K562 (cell line): ENCODE measurements at regions not wholly inside any gene's neighbourhood (a gene's known extent, or its start where the extent isn't known, plus 50 kb on each side); places are given as distances from the start of the nearest gene placed in this dataset.
A peak's percentile ranks its signal among the peaks of the same experiment; 100 is the strongest.

ENCODE experiments used
- ATAC-seq: fragments of 200-7000 bp; cut with Tn5 transposase; 3 replicates; pipeline ENCODE4 v1.9.1; 2020; ENCODE audit warnings: moderate library complexity
- BruUV-seq: library from RNA; stranded (reverse); fragments of 400-500 nt; replicated peaks from 2 replicates; lab custom pipeline; 2021; lab: Mats Ljungman, UMichigan
- CTCF ChIA-PET: fragments of 300-600 bp; formaldehyde crosslinking; extraction: SDS; loops from one replicate; lab custom pipeline; 2021; ENCODE audit warnings: low intra/inter-chr PET ratio; lab: Yijun Ruan, JAX
- POLR2A ChIA-PET: fragments of 300-600, 350-650 bp; sonication (Branson Sonifier 250); formaldehyde crosslinking; extraction: SDS; loops from one replicate; lab custom pipeline; 2021; ENCODE audit warnings: antibody characterized with exemption, inconsistent platforms; lab: Yijun Ruan, JAX
- DNase-seq, 4 experiments: peaks; one replicate each; pipeline versions ENCODE4 v3.0.0 to v3.0.0-alpha.2; 2011 to 2018; ENCODE audit warnings: low spot score in 3 of 4, mixed read lengths in 3 of 4; ENCODE audit errors: extremely low read depth in 1 of 4
- FAIRE-seq: peaks from 2 replicates; lab custom pipeline; 2011; peaks lifted over from hg19 to GRCh38; lab: Jason Lieb, UNC
- H2AFZ ChIP-seq: 2 replicates; pipeline ENCODE4 v1.6.0; 2011; ENCODE audit warnings: low read depth, low read length, control low read depth, inconsistent platforms
- H3K27ac ChIP-seq: fragments of 200-600 bp; 3 replicates; pipeline ENCODE4 v1.8.0; 2011; ENCODE audit warnings: low read depth, mild to moderate bottlenecking, control low read depth, inconsistent platforms, low read length, moderate library complexity, mixed read lengths; ENCODE audit errors: extremely low read depth
- H3K27me3 ChIP-seq, 2 experiments: fragments of 300-600 bp in 1 of 2; 2 replicates in 1 of 2; 3 replicates in 1 of 2; pipeline versions ENCODE4 v1.6.0 to v1.8.0; 2011; ENCODE audit warnings: inconsistent platforms in 2 of 2, low read length in 2 of 2, mild to moderate bottlenecking in 1 of 2, mixed read lengths in 1 of 2, moderate library complexity in 1 of 2; ENCODE audit not compliant: control insufficient read depth in 2 of 2, insufficient read depth in 2 of 2
- H3K36me3 ChIP-seq: fragments of 300-600 bp; 3 replicates; pipeline ENCODE4 v1.8.0; 2011; ENCODE audit warnings: mild to moderate bottlenecking, low read length, inconsistent platforms; ENCODE audit not compliant: control insufficient read depth, insufficient read depth
- H3K4me1 ChIP-seq, 2 experiments: fragments of 200-600 bp in 1 of 2; replicated peaks in 1 of 2; 2 replicates in 1 of 2; 3 replicates in 1 of 2; pipeline versions ENCODE4 v1.5.1 to v1.8.0; 2011; ENCODE audit warnings: inconsistent platforms in 2 of 2, low read length in 2 of 2, mild to moderate bottlenecking in 1 of 2, mixed read lengths in 1 of 2, moderate library complexity in 1 of 2; ENCODE audit not compliant: control insufficient read depth in 2 of 2, insufficient read depth in 2 of 2
- H3K4me2 ChIP-seq: 2 replicates; pipeline ENCODE4 v1.6.1; 2011; ENCODE audit warnings: low read length, control low read depth, inconsistent platforms, mixed read lengths; ENCODE audit not compliant: insufficient read depth
- H3K4me3 ChIP-seq: fragments of 200-600 bp; sonication (generic), shearing (Covaris generic); 2 replicates; pipeline ENCODE4 v1.5.1; 2016; ENCODE audit warnings: control low read depth, inconsistent platforms
- H3K79me2 ChIP-seq: fragments of 200-600 bp; 3 replicates; pipeline ENCODE4 v1.8.0; 2011; ENCODE audit warnings: low read length, inconsistent platforms; ENCODE audit not compliant: control insufficient read depth, insufficient read depth
- H3K9ac ChIP-seq, 2 experiments: 2 replicates each; pipeline versions ENCODE4 v1.6.0 to v1.6.1; 2011; ENCODE audit warnings: low read depth in 2 of 2, low read length in 2 of 2, control low read depth in 1 of 2, inconsistent platforms in 1 of 2, mild to moderate bottlenecking in 1 of 2, mixed read lengths in 1 of 2; ENCODE audit not compliant: insufficient read depth in 1 of 2
- H3K9me1 ChIP-seq: one replicate; pipeline ENCODE4 v1.6.0; 2011; ENCODE audit warnings: inconsistent platforms, mild to moderate bottlenecking, low read length, moderate library complexity; ENCODE audit not compliant: control insufficient read depth, insufficient read depth
- H3K9me3 ChIP-seq: replicated peaks from 2 replicates; pipeline ENCODE4 v1.5.1; 2011; ENCODE audit warnings: low read depth, low read length, inconsistent platforms; ENCODE audit not compliant: control insufficient read depth, insufficient read depth
- H4K20me1 ChIP-seq: replicated peaks from 2 replicates; pipeline ENCODE4 v1.6.1; 2011; ENCODE audit warnings: low read length, inconsistent platforms, mixed read lengths; ENCODE audit not compliant: control insufficient read depth, insufficient read depth
- ARID1B ChIP-seq: fragments of 450-650 bp; IDR thresholded peaks from 2 replicates; pipeline ENCODE4 v1.6.1; 2016; ENCODE audit warnings: antibody characterized with exemption, mild to moderate bottlenecking, inconsistent platforms
- BRD9 ChIP-seq: fragments of 450-650 bp; IDR thresholded peaks from 2 replicates; pipeline ENCODE4 v1.6.1; 2018; ENCODE audit warnings: low read depth; ENCODE audit not compliant: partially characterized antibody
- CHD2 ChIP-seq: IDR thresholded peaks from 2 replicates; pipeline ENCODE4 v1.6.1; 2011; ENCODE audit warnings: low read depth, low read length
- DACH1 ChIP-seq: fragments of 450-650 bp; IDR thresholded peaks from 2 replicates; pipeline ENCODE4 v1.6.1; 2018; ENCODE audit not compliant: partially characterized antibody
- ELF4 ChIP-seq: fragments of 450-650 bp; formaldehyde crosslinking; IDR thresholded peaks from 2 replicates; pipeline ENCODE4 v1.4.0; 2022; ENCODE audit warnings: missing genetic modification characterization
- FOXJ3 ChIP-seq: sonication (generic); formaldehyde crosslinking; IDR thresholded peaks from 2 replicates; pipeline ENCODE4 v1.4.0; 2020; ENCODE audit warnings: mild to moderate bottlenecking, missing genetic modification reagents
- HNRNPK ChIP-seq: fragments of 200-400 bp; formaldehyde crosslinking; IDR thresholded peaks from one replicate; pipeline ENCODE4 v1.6.1; 2018; ENCODE audit warnings: mild to moderate bottlenecking, low read depth, low read length; ENCODE audit not compliant: poor library complexity, severe bottlenecking
- IRF2 ChIP-seq: sonication (generic); formaldehyde crosslinking; IDR thresholded peaks from 2 replicates; pipeline ENCODE4 v1.8.1; 2022; ENCODE audit warnings: mild to moderate bottlenecking, missing genetic modification reagents
- JUN ChIP-seq, 2 experiments: sonication (generic) in 1 of 2; formaldehyde crosslinking in 1 of 2; IDR thresholded peaks; 2 replicates each; pipeline versions ENCODE4 v1.6.1 to v1.8.0; 2012 to 2022; ENCODE audit warnings: borderline replicate concordance in 2 of 2, mild to moderate bottlenecking in 2 of 2, improper control_type of control experiment in 1 of 2, low read depth in 1 of 2, low read length in 1 of 2, missing genetic modification reagents in 1 of 2
- MYBL2 ChIP-seq, 2 experiments: fragments of 450-650 bp in 1 of 2; sonication (generic) in 1 of 2; formaldehyde crosslinking in 1 of 2; IDR thresholded peaks; 2 replicates each; pipeline versions ENCODE4 v1.6.1 to v1.8.1; 2017 to 2022; ENCODE audit warnings: borderline replicate concordance in 1 of 2, inconsistent platforms in 1 of 2, low read depth in 1 of 2, mild to moderate bottlenecking in 1 of 2, missing genetic modification reagents in 1 of 2, moderate library complexity in 1 of 2
- RBM34 ChIP-seq: fragments of 200-400 bp; formaldehyde crosslinking; IDR thresholded peaks from 2 replicates; pipeline ENCODE4 v1.6.1; 2018; ENCODE audit warnings: low read length, borderline replicate concordance; ENCODE audit not compliant: insufficient read depth
- RNF2 ChIP-seq: sonication (generic); IDR thresholded peaks from 2 replicates; pipeline ENCODE4 v1.6.1; 2016
- RUNX1 ChIP-seq: sonication (generic); IDR thresholded peaks from 2 replicates; pipeline ENCODE4 v1.6.1; 2016; ENCODE audit warnings: antibody characterized with exemption, low read depth
- SOX6 ChIP-seq: fragments of 450-650 bp; IDR thresholded peaks from 2 replicates; pipeline ENCODE4 v1.6.1; 2014; ENCODE audit warnings: mild to moderate bottlenecking
- SP1 ChIP-seq: sonication (generic); formaldehyde crosslinking; IDR thresholded peaks from 2 replicates; pipeline ENCODE4 v1.8.1; 2022; ENCODE audit warnings: mild to moderate bottlenecking, missing genetic modification reagents
- TGIF2 ChIP-seq: sonication (generic); formaldehyde crosslinking; IDR thresholded peaks from 2 replicates; pipeline ENCODE4 v1.8.1; 2022; ENCODE audit warnings: mild to moderate bottlenecking, missing genetic modification reagents, moderate library complexity
- ZFP1 ChIP-seq: fragments of 450-650 bp; formaldehyde crosslinking; IDR thresholded peaks from 2 replicates; pipeline ENCODE4 v1.4.0; 2020; ENCODE audit warnings: mild to moderate bottlenecking, mixed read lengths
- ZNF253 ChIP-seq: fragments of 250-450 bp; sonication (Bioruptor Pico); conservative IDR thresholded peaks from 2 replicates; pipeline ENCODE4 v1.6.1; 2021; ENCODE audit warnings: mild to moderate bottlenecking
- WGBS: fragments of 100-300 bp; shearing (Covaris generic); methylation state at CpG from one replicate; pipeline ENCODE4 v1.1.6; 2016; ENCODE audit warnings: low coverage, mixed read lengths; ENCODE audit not compliant: insufficient coverage; ENCODE audit errors: missing lambda C conversion rate; 5-methylcytosine and 5-hydroxymethylcytosine counted together
- in situ Hi-C: fragments of 300-500 bp; cut with MboI; formaldehyde crosslinking; loops from 4 replicates; pipeline ENCODE4 v1.15.0; 2018; ENCODE audit warnings: inconsistent platforms, mixed read lengths
- intact Hi-C: fragments of 100-400 bp; cut with micrococcal nuclease; formaldehyde crosslinking; loops from 2 replicates; pipeline ENCODE4 v1.14.2; 2022

DNA sequence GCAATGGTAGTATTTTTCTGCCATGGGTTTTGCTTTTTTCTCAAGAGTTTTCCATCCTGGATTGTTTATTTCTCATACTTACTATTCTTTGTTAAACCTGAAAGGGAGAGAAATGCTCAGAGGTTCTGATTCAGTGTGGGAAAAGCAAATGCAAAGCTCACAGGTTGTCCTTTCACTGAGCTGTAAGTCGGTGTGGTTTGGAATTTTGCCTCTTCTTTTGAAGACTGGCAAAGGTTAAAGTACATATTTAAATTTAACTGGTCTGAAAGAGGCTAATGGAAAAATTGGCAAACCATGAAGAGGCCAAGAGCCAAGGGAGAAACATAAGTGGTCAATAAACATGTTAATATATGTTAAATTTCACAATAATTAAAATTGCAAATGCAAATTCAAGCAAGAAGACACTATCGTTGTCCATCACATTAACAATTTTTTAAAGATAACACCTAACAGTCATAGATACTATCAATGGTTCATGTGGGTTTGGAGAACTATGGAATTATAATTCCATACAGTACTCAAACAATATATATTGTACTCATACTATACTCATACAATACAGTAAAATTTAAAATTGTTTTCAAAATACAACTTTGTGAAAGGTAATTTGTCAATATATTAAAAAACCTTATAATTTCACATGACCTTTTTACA lies 246.8 kb upstream of the STT3B start:
- H3K9me3 ChIP-seq = no peaks in the 10 kb centered on the region
- DNase-seq (no peak), FAIRE-seq (no peak), ATAC-seq (no peak)
- no peak overlapping the region for H3K4me2 ChIP-seq
- POLR2A ChIA-PET = interaction anchor here (0.6 kb wide), 1 partner anchor 408 kb away, joined by 3 read pairs; no protein-coding TSS in a partner anchor
- CTCF ChIA-PET = no interaction called here
- H3K9me1 ChIP-seq = no peaks in the 10 kb centered on the region
- no peaks in the 10 kb centered on the region for H3K4me1 ChIP-seq
- no peaks in the 10 kb centered on the region for H3K79me2 ChIP-seq
- no peak overlapping the region for H3K9ac ChIP-seq
- no TSS peak for BruUV-seq
- H4K20me1 ChIP-seq = no peaks in the 10 kb centered on the region
- H3K36me3 ChIP-seq = no peaks in the 10 kb centered on the region
- no peak overlapping the region for H3K27ac ChIP-seq
- H2AFZ ChIP-seq = no peak overlapping the region
- H3K4me3 ChIP-seq = no peak overlapping the region
- H3K27me3 ChIP-seq = no peaks in the 10 kb centered on the region
- WGBS = 2% methylated on average over 2 of the region's 2 CpGs
- intact Hi-C loops = no loop called here
- in situ Hi-C loops = no loop called here
- TF ChIP-seq TGIF2 (CRISPR knock-in tag) = no peak
- TF ChIP-seq RBM34 = no peak

DNA sequence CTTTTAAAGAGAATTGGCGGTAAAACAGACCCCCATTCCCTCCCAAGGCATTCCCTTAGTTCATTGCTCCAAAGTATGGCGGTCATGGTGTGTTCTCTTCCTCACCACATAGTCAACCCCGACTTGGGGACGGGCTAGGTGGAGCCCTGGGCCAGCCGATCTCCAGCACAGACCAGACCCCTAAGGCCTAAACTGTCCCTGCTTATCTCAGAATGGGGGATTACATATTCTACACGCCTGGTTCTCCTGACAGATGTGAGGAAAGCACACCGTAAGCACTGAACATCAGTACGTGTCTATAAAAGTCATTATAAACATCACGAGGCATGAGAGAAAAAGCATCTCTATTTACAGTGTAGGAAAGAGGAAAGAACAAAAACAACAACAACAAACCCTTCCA lies 244.5 kb upstream of the STT3B start:
- H3K9ac ChIP-seq = no peak overlapping the region
- POLR2A ChIA-PET = no interaction called here
- no TSS peak for BruUV-seq
- H3K4me2 ChIP-seq = no peak overlapping the region
- H3K27me3 ChIP-seq = no peaks in the 10 kb centered on the region
- H3K79me2 ChIP-seq = no peaks in the 10 kb centered on the region
- ATAC-seq (peak; percentile 37; the same call in 1 of the 3 replicates), DNase-seq (no peak), FAIRE-seq (no peak)
- intact Hi-C loops = no loop called here
- H3K4me1 ChIP-seq = no peaks in the 10 kb centered on the region
- H3K36me3 ChIP-seq = no peaks in the 10 kb centered on the region
- H2AFZ ChIP-seq = no peak overlapping the region
- no peak overlapping the region for H3K27ac ChIP-seq
- no peaks in the 10 kb centered on the region for H3K9me1 ChIP-seq
- no peaks in the 10 kb centered on the region for H4K20me1 ChIP-seq
- TF ChIP-seq ARID1B (no peak), SP1 (CRISPR knock-in tag) (no peak), ZFP1 (CRISPR knock-in tag) (no peak), IRF2 (no peak), RUNX1 (no peak), ZNF253 (CRISPR knock-in tag) (no peak), JUN (IDR thresholded peaks at IDR 0.05; ENCODE audit: borderline replicate concordance, low read depth, low read length) (no peak), JUN (CRISPR knock-in tag; IDR thresholded peaks at IDR 0.05; ENCODE audit: borderline replicate concordance) (no peak), BRD9 (no peak), RNF2 (no peak), MYBL2 (IDR thresholded peaks at IDR 0.05; ENCODE audit: low read depth) (no peak), MYBL2 (CRISPR knock-in tag; IDR thresholded peaks at IDR 0.05; ENCODE audit: borderline replicate concordance) (no peak), CHD2 (no peak), DACH1 (no peak), ELF4 (CRISPR knock-in tag) (no peak), SOX6 (no peak), FOXJ3 (CRISPR knock-in tag) (no peak), HNRNPK (no peak)
- TF ChIP-seq, all 486 proteins: peak for 0
- in situ Hi-C loops = no loop called here
- no peaks in the 10 kb centered on the region for H3K9me3 ChIP-seq
- no peak overlapping the region for H3K4me3 ChIP-seq
- 8% methylated on average over 9 of the region's 9 CpGs for WGBS
- CTCF ChIA-PET = no interaction called here
